CD14-positive monocyte (primary cell): ENCODE measurements at regions not wholly inside any gene's neighbourhood (a gene's known extent, or its start where the extent isn't known, plus 50 kb on each side); places are given as distances from the start of the nearest gene placed in this dataset.
A peak's percentile ranks its signal among the peaks of the same experiment; 100 is the strongest.

Experiments
- DNase-seq, 3 donors: peaks; one replicate each; pipeline ENCODE4 v3.0.0-alpha.2; 2011 to 2022
- H2AFZ ChIP-seq: 2 replicates; pipeline ENCODE4 v1.6.0; 2012; ENCODE audit warnings: mild to moderate bottlenecking, low read depth, low read length, inconsistent platforms; ENCODE audit not compliant: insufficient read depth, poor library complexity, severe bottlenecking
- H3K27ac ChIP-seq, 2 donors: 1 replicate in 1 of 2; 2 replicates in 1 of 2; pipeline ENCODE4 v1.5.1; 2012 to 2013; ENCODE audit warnings: low read length in 2 of 2, control low read depth in 1 of 2, inconsistent platforms in 1 of 2, low read depth in 1 of 2, mild to moderate bottlenecking in 1 of 2
- H3K27me3 ChIP-seq, 2 donors: one replicate each; pipeline versions ENCODE4 v1.6.0 to v1.6.1; 2011 to 2013; ENCODE audit warnings: low read length in 2 of 2; ENCODE audit not compliant: control insufficient read depth in 2 of 2, insufficient read depth in 2 of 2
- H3K36me3 ChIP-seq, 2 donors: replicated peaks in 1 of 2; 1 replicate in 1 of 2; 2 replicates in 1 of 2; pipeline versions ENCODE4 v1.5.1 to v1.6.1; 2012 to 2013; ENCODE audit warnings: low read length in 2 of 2, control low read depth in 1 of 2, inconsistent platforms in 1 of 2, mild to moderate bottlenecking in 1 of 2; ENCODE audit not compliant: insufficient read depth in 2 of 2, control insufficient read depth in 1 of 2
- H3K4me1 ChIP-seq, 2 donors: 1 replicate in 1 of 2; 2 replicates in 1 of 2; pipeline versions ENCODE4 v1.5.1 to v1.6.1; 2012 to 2013; ENCODE audit warnings: low read length in 2 of 2, control low read depth in 1 of 2, inconsistent platforms in 1 of 2, mild to moderate bottlenecking in 1 of 2, moderate library complexity in 1 of 2; ENCODE audit not compliant: insufficient read depth in 2 of 2, control insufficient read depth in 1 of 2
- H3K4me2 ChIP-seq: replicated peaks from 2 replicates; pipeline ENCODE3; 2012; ENCODE audit warnings: low read length, moderate library complexity, mild to moderate bottlenecking; ENCODE audit not compliant: poor library complexity, severe bottlenecking; ENCODE audit errors: extremely low read depth
- H3K4me3 ChIP-seq, 3 experiments: fragments of 200-600 bp in 1 of 3; sonication (generic) in 1 of 3; replicated peaks in 1 of 3; 1 replicate in 2 of 3; 2 replicates in 1 of 3; pipeline ENCODE4 v1.5.1; 2011 to 2013; ENCODE audit warnings: low read length in 3 of 3, mild to moderate bottlenecking in 3 of 3, control low read depth in 2 of 3, low read depth in 2 of 3, inconsistent platforms in 1 of 3, moderate library complexity in 1 of 3
- H3K79me2 ChIP-seq: 2 replicates; pipeline ENCODE4 v1.6.0; 2012; ENCODE audit warnings: mild to moderate bottlenecking, control low read depth, inconsistent platforms, low read length, moderate library complexity; ENCODE audit not compliant: insufficient read depth
- H3K9ac ChIP-seq: 2 replicates; pipeline ENCODE4 v1.6.0; 2017; ENCODE audit warnings: low read length, mild to moderate bottlenecking; ENCODE audit not compliant: insufficient read depth, poor library complexity, severe bottlenecking
- H3K9me3 ChIP-seq, 2 donors: replicated peaks in 1 of 2; 1 replicate in 1 of 2; 2 replicates in 1 of 2; pipeline versions ENCODE4 v1.5.1 to v1.6.1; 2012 to 2013; ENCODE audit warnings: low read length in 2 of 2, control low read depth in 1 of 2; ENCODE audit not compliant: control insufficient read depth in 1 of 2, insufficient read depth in 1 of 2
- H4K20me1 ChIP-seq: 2 replicates; pipeline ENCODE4 v1.6.0; 2012; ENCODE audit warnings: mild to moderate bottlenecking, low read length, control low read depth, moderate library complexity; ENCODE audit not compliant: insufficient read depth
- H3K27ac Mint-ChIP-seq, 7 donors: one replicate each; pipeline ENCODE4 v1.8.0; 2020; ENCODE audit warnings: mild to moderate bottlenecking in 7 of 7, mixed read lengths in 7 of 7, moderate library complexity in 6 of 7, inconsistent platforms in 2 of 7
- H3K27me3 Mint-ChIP-seq, 3 donors: one replicate each; pipeline ENCODE4 v1.8.0; 2021 to 2022; ENCODE audit warnings: low read depth in 3 of 3, mild to moderate bottlenecking in 3 of 3, mixed read lengths in 3 of 3, moderate library complexity in 3 of 3, inconsistent platforms in 1 of 3
- H3K36me3 Mint-ChIP-seq, 2 donors: one replicate each; pipeline ENCODE4 v1.8.0; 2020; ENCODE audit warnings: mixed read lengths in 2 of 2, inconsistent platforms in 1 of 2, mild to moderate bottlenecking in 1 of 2
- H3K4me1 Mint-ChIP-seq: one replicate; pipeline ENCODE4 v1.8.0; 2020; ENCODE audit warnings: mild to moderate bottlenecking, mixed read lengths
- H3K4me3 Mint-ChIP-seq, 2 donors: one replicate each; pipeline ENCODE4 v1.8.0; 2020; ENCODE audit warnings: mild to moderate bottlenecking in 2 of 2, mixed read lengths in 2 of 2, moderate library complexity in 1 of 2
- H3K9me3 Mint-ChIP-seq, 7 donors: one replicate each; pipeline ENCODE4 v1.8.0; 2020 to 2022; ENCODE audit warnings: mixed read lengths in 7 of 7, mild to moderate bottlenecking in 6 of 7, moderate library complexity in 6 of 7, inconsistent platforms in 2 of 7
- CTCF ChIP-seq: fragments of 200-600 bp; IDR thresholded peaks from one replicate; pipeline ENCODE4 v1.8.0; 2022; ENCODE audit warnings: antibody characterized with exemption, mild to moderate bottlenecking
- WGBS: methylation state at CpG from one replicate; pipeline ENCODE4 v1.1.5; 2013; ENCODE audit warnings: missing lambda C conversion rate; ENCODE audit not compliant: insufficient coverage; 5-methylcytosine and 5-hydroxymethylcytosine counted together
- intact Hi-C, 2 donors: fragments of 100-400 bp; cut with micrococcal nuclease; formaldehyde crosslinking; loops; one replicate each; pipeline versions ENCODE4 v1.15.0 to v1.15.1; 2023

- H3K79me2 ChIP-seq: no peaks in the 10 kb centered on the region
- intact Hi-C loops: no loop called here
- no peaks in the 10 kb centered on the region for H3K36me3 Mint-ChIP-seq
- no peak overlapping the region for H3K4me2 ChIP-seq
- DNase-seq: no peak
- 27% methylated on average over 7 of the region's 17 CpGs for WGBS
- H3K9ac ChIP-seq: no peak overlapping the region
- H3K4me3 ChIP-seq: no peak overlapping the region
- H3K27ac Mint-ChIP-seq: peak overlapping the region in 1 of 7 donors; percentile 38
- no peaks in the 10 kb centered on the region for H3K4me1 Mint-ChIP-seq
- H3K36me3 ChIP-seq: no peaks in the 10 kb centered on the region
- H4K20me1 ChIP-seq: no peaks in the 10 kb centered on the region
- H3K4me1 ChIP-seq: no peaks in the 10 kb centered on the region
- H3K27me3 Mint-ChIP-seq: peaks cover 24 to 39% (median 26%) of the 10 kb centered on the region in 3 donors
- no peak for TF ChIP-seq CTCF
- H3K27ac ChIP-seq: no peak overlapping the region
- H3K9me3 ChIP-seq: no peaks in the 10 kb centered on the region
- H3K27me3 ChIP-seq: peaks cover 4 to 7% of the 10 kb centered on the region in 2 donors
- H3K9me3 Mint-ChIP-seq: peaks cover 0 to 2% (median 0%) of the 10 kb centered on the region in 7 donors
- peak overlapping the region in 1 of 2 donors; percentile 5 for H3K4me3 Mint-ChIP-seq
- no peak overlapping the region for H2AFZ ChIP-seq
Measured at GRCh38 chr20:56829788-56830385, 200.8 kb downstream of the TFAP2C start.

GRCh38 chr20:56831795-56832194 lies 202.7 kb downstream of the TFAP2C start:
- H3K36me3 Mint-ChIP-seq: no peaks in the 10 kb centered on the region
- no peaks in the 10 kb centered on the region for H3K4me1 ChIP-seq
- no peaks in the 10 kb centered on the region for H3K79me2 ChIP-seq
- H3K27ac Mint-ChIP-seq: peak overlapping the region in 1 of 7 donors; percentile 5
- H3K27me3 ChIP-seq: peaks cover 4 to 7% of the 10 kb centered on the region in 2 donors
- H3K4me1 Mint-ChIP-seq: no peaks in the 10 kb centered on the region
- no peak overlapping the region for H3K9ac ChIP-seq
- H3K36me3 ChIP-seq: no peaks in the 10 kb centered on the region
- H3K4me3 Mint-ChIP-seq: no peak overlapping the region
- no peak overlapping the region for H3K4me3 ChIP-seq
- H2AFZ ChIP-seq: no peak overlapping the region
- no peaks in the 10 kb centered on the region for H3K9me3 ChIP-seq
- no peak overlapping the region for H3K27ac ChIP-seq
- WGBS: 90% methylated on average over 3 of the region's 4 CpGs
- H3K4me2 ChIP-seq: no peak overlapping the region
- DNase-seq: no peak
- intact Hi-C loops: no loop called here
- peaks cover 0 to 2% (median 0%) of the 10 kb centered on the region in 7 donors for H3K9me3 Mint-ChIP-seq
- TF ChIP-seq CTCF: no peak
- no peaks in the 10 kb centered on the region for H4K20me1 ChIP-seq
- peaks cover 20 to 39% (median 25%) of the 10 kb centered on the region in 3 donors for H3K27me3 Mint-ChIP-seq
